Coronary artery (tissue), 2 donors: ENCODE measurements at regions not wholly inside any gene's neighbourhood (a gene's known extent, or its start where the extent isn't known, plus 50 kb on each side); places are given as distances from the start of the nearest gene placed in this dataset.

Experiments
- DNase-seq: peaks from one replicate; pipeline ENCODE4 v3.0.0-alpha.2; 2017; ENCODE audit warnings: low spot score
- H3K27ac ChIP-seq, 2 donors: fragments of 200-600 bp; sonication (generic); one replicate each; pipeline ENCODE4 v1.5.1; 2016 to 2019
- H3K4me3 ChIP-seq: fragments of 200-600 bp; sonication (generic); 2 replicates; pipeline ENCODE4 v1.5.1; 2016; ENCODE audit warnings: mild to moderate bottlenecking, moderate library complexity
- TF ChIP-seq, protein P1 (sequence below): fragments of 200-600 bp; sonication (generic); IDR thresholded peaks from one replicate; pipeline ENCODE4 v1.5.1; 2019; ENCODE audit warnings: antibody characterized with exemption

DNA sequence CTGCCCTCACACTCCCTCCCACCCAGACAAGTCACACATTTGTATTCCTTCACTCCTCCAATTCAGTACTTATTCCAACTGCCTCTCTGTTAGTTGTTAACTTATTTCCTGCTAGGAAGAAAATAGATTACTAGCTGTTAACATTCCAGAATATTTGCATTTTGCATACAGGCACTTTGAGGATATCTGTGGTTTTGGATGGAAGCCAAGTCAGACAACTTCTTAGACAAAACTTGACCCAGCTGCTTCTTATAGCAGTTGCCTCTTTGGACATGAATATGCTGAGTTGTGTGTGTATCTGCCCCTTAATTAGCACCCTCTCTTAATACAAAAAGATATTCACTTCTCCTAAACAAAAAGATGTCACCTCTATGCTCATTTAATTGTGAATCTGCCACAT, 1280.6 kb upstream of the ACO1 start:
- Histone ChIP-seq H3K4me3 (no peak overlapping the region), H3K27ac (no peak overlapping the region)
- no peak for DNase-seq
- TF ChIP-seq, protein P1, sequence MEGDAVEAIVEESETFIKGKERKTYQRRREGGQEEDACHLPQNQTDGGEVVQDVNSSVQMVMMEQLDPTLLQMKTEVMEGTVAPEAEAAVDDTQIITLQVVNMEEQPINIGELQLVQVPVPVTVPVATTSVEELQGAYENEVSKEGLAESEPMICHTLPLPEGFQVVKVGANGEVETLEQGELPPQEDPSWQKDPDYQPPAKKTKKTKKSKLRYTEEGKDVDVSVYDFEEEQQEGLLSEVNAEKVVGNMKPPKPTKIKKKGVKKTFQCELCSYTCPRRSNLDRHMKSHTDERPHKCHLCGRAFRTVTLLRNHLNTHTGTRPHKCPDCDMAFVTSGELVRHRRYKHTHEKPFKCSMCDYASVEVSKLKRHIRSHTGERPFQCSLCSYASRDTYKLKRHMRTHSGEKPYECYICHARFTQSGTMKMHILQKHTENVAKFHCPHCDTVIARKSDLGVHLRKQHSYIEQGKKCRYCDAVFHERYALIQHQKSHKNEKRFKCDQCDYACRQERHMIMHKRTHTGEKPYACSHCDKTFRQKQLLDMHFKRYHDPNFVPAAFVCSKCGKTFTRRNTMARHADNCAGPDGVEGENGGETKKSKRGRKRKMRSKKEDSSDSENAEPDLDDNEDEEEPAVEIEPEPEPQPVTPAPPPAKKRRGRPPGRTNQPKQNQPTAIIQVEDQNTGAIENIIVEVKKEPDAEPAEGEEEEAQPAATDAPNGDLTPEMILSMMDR = no peak

DNA sequence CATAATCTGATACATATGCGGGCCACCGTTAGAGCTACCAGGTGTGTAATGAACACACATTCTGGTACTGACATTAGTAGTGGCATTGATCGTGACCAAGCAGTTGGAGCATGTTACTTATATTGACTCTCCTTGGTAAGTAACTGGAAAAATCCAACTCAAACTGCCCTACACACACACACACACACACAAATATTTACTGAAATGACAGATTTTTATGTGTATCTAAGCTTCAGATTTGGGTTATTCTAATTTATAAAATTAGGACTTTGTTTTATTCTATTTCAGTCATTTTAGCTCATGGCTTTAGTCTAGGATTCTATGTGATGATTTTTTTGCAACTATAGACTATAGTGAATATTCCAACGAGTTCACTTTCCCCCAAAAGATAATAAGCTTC, 1280.2 kb upstream of the ACO1 start:
- DNase-seq = no peak
- TF ChIP-seq, protein P1 = no peak
- Histone ChIP-seq H3K27ac (no peak overlapping the region), H3K4me3 (no peak overlapping the region)

DNA sequence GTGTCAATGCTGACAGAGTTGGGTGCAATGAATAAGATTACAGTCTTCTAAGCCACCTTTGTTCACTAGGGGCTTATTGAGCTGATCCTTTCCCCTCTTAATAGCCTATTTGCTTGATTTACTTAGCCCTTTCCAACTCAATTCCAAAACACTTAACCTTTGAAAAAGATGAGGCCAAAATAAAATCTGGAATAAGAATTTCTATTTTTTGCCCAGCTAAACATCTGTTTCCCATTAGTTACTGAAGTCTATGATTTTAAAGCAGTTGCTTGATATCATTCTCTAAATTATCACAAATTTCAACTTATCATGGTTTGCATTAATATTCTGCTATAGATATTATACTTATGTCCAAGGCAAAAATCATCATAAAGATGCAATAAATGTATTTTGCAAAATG, 1272.0 kb upstream of the ACO1 start:
- no peak overlapping the region for H3K4me3 ChIP-seq
- TF ChIP-seq, protein P1 = no peak
- DNase-seq = no peak
- H3K27ac ChIP-seq = no peak overlapping the region

DNA sequence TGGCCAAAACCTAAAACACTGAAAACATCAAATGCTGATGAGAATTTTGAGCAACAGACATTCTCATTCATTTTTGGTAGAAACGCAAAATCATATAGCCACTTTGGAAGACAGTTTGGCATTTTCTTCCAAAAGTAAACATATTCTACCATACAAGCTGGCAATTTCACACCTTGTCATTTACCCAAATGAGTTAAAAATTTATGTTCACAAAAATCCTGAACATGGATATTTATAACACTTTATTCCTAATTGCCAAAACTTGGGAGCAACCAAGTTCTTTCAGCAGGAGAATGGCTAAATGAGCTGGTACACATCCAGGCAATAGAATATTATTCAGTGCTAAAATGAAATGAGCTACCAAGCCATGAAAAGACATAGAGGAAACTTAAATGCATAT, 1270.1 kb upstream of the ACO1 start:
- no peak for DNase-seq

DNA sequence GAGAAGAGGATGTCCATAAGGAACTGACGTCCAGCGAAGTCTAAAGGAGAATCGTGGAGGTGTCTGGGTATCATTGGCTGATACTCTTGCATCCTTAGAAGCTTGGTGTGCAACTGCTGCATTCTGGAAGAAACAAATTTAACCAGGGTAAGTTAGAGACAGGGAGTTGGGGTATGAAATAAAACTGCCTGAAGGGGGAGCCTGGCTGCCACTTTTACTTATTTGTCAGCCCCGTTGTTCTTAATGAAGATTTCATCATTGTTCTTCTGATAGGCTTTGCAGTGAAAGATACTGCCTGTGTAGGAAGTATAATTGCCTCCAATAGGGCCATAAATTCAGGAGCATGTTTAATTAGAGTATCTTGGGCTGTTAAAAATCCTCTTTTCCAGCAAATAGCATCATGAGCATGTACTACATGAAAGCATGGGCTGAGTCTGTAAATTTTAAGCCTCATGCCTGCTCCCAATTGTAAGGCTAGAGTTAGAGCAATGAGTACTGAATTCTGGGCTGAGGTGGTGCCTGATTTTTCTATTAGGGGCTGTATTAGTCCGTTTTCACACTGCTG, 1264.5 kb upstream of the ACO1 start:
- TF ChIP-seq, protein P1 = no peak
- DNase-seq = no peak
- H3K4me3 ChIP-seq = no peak overlapping the region
- H3K27ac ChIP-seq = no peak overlapping the region

More for the DNA sequence above, 1270.1 kb upstream of the ACO1 start:
- TF ChIP-seq, protein P1 = no peak
- H3K27ac ChIP-seq = no peak overlapping the region
- H3K4me3 ChIP-seq = no peak overlapping the region

DNA sequence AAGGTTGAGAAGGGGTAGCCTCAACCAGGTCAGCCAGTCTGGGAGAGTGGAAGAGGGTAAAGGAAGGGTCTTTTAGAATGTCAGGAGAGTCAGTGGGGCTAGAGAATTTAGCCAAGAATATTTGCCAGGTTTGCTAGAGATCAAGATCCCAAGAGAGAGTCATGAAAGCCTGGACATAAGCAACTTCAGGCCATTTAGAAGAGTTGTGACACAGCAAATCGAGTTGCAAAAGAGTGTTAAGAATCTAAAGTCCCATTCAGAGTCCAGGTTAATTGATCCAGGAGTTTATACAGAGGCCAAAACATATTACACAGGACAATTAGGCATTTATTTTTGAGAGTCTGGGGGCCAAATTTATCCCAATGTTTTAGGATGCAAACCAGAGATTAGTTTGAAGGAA, 1260.1 kb upstream of the ACO1 start:
- Histone ChIP-seq H3K27ac (no peak overlapping the region), H3K4me3 (no peak overlapping the region)
- no peak for DNase-seq
- TF ChIP-seq, protein P1 = no peak

DNA sequence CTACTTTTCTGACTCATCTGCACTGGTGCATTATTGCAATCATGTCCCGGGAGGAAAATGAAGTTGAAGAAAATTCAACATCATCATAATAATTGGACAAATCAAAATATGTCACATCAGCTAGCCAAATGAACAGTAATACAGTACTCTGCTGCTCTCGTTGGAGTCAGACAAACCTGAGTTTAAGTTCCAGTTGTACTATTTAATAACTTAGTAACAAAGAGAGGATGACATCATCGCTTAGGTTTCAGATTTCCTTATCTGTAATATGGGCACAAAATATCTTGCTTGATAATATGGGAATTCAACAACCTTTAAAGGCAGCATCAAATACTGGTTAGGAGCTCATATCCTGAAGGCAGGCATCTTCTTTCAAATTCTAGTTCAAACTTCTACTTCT, 1248.9 kb upstream of the ACO1 start:
- no peak for DNase-seq
- TF ChIP-seq, protein P1 = no peak
- Histone ChIP-seq H3K27ac (no peak overlapping the region), H3K4me3 (no peak overlapping the region)
